H1 (cell line): ENCODE measurements at regions not wholly inside any gene's neighbourhood (a gene's known extent, or its start where the extent isn't known, plus 50 kb on each side); places are given as distances from the start of the nearest gene placed in this dataset.

ENCODE experiments used
- CTCF ChIA-PET: fragments of 300-600 bp; sonication (Branson Sonifier 250); formaldehyde crosslinking; loops from one replicate; lab custom pipeline; 2021; ENCODE audit not compliant: partially characterized antibody; lab: Charles Lee
- POLR2A ChIA-PET: fragments of 300-600 bp; sonication (Branson Sonifier 250); formaldehyde crosslinking; loops from one replicate; lab custom pipeline; 2021; ENCODE audit warnings: inconsistent platforms; ENCODE audit not compliant: partially characterized antibody; lab: Charles Lee
- DNase-seq, 2 experiments: peaks; one replicate each; pipeline versions ENCODE4 v3.0.0 to v3.0.0-alpha.2; 2010 to 2022; ENCODE audit warnings: low spot score in 2 of 2, low read depth in 1 of 2, mixed read lengths in 1 of 2
- FAIRE-seq: peaks from 2 replicates; lab custom pipeline; 2011; peaks lifted over from hg19 to GRCh38; lab: Jason Lieb, UNC
- H2AFZ ChIP-seq: 2 replicates; pipeline ENCODE4 v1.8.1; 2012; ENCODE audit warnings: low read length, inconsistent platforms
- H2AK5ac ChIP-seq: 2 replicates; pipeline ENCODE4 v1.6.1; 2013; ENCODE audit warnings: low read depth, low read length
- H2BK120ac ChIP-seq: replicated peaks from 2 replicates; pipeline ENCODE3; 2013; ENCODE audit warnings: low read depth, low read length, inconsistent platforms
- H2BK12ac ChIP-seq: 2 replicates; pipeline ENCODE4 v1.6.1; 2013; ENCODE audit warnings: low read depth, low read length
- H2BK15ac ChIP-seq: 2 replicates; pipeline ENCODE4 v1.6.1; 2013; ENCODE audit warnings: low read length
- H2BK20ac ChIP-seq: 2 replicates; pipeline ENCODE4 v1.6.1; 2013; ENCODE audit warnings: low read length
- H2BK5ac ChIP-seq: 2 replicates; pipeline ENCODE4 v1.6.1; 2013; ENCODE audit warnings: low read depth, low read length
- H3K14ac ChIP-seq: 2 replicates; pipeline ENCODE4 v1.6.1; 2013; ENCODE audit warnings: inconsistent platforms; ENCODE audit not compliant: insufficient read length
- H3K18ac ChIP-seq: 2 replicates; pipeline ENCODE4 v1.6.1; 2013; ENCODE audit warnings: low read length; ENCODE audit errors: extremely low read depth
- H3K23ac ChIP-seq: 2 replicates; pipeline ENCODE4 v1.6.1; 2013; ENCODE audit warnings: inconsistent platforms; ENCODE audit not compliant: insufficient read length
- H3K23me2 ChIP-seq: 2 replicates; pipeline ENCODE4 v1.6.1; 2013; ENCODE audit warnings: low read depth, low read length
- H3K27ac ChIP-seq: 2 replicates; pipeline ENCODE4 v1.6.1; 2011; ENCODE audit warnings: low read depth, low read length, inconsistent platforms
- H3K27me3 ChIP-seq, 4 experiments: replicated peaks in 1 of 4; 1 replicate in 1 of 4; 2 replicates in 3 of 4; pipeline versions ENCODE4 v1.6.1 to v1.8.1; 2011 to 2013; ENCODE audit warnings: low read length in 3 of 4, mild to moderate bottlenecking in 3 of 4, inconsistent platforms in 2 of 4, mixed read lengths in 2 of 4, moderate library complexity in 1 of 4; ENCODE audit not compliant: control insufficient read depth in 3 of 4, insufficient read depth in 3 of 4; ENCODE audit errors: extremely low read depth in 1 of 4
- H3K36me3 ChIP-seq, 4 experiments: 2 replicates each; pipeline versions ENCODE4 v1.6.1 to v1.8.1; 2011 to 2013; ENCODE audit warnings: mild to moderate bottlenecking in 4 of 4, low read length in 3 of 4, moderate library complexity in 2 of 4, control low read depth in 1 of 4, inconsistent platforms in 1 of 4; ENCODE audit not compliant: insufficient read depth in 4 of 4, control insufficient read depth in 2 of 4
- H3K4ac ChIP-seq: replicated peaks from 2 replicates; pipeline ENCODE3; 2013; ENCODE audit warnings: low read length, low read depth, mixed read lengths, inconsistent platforms; ENCODE audit not compliant: insufficient read length
- H3K4me1 ChIP-seq, 4 experiments: replicated peaks in 1 of 4; 1 replicate in 1 of 4; 2 replicates in 3 of 4; pipeline versions ENCODE4 v1.6.1 to v1.8.1; 2011 to 2013; ENCODE audit warnings: low read length in 3 of 4, inconsistent platforms in 2 of 4, mixed read lengths in 1 of 4; ENCODE audit not compliant: insufficient read depth in 4 of 4, control insufficient read depth in 3 of 4
- H3K4me2 ChIP-seq, 2 experiments: 2 replicates each; pipeline versions ENCODE4 v1.6.1 to v1.8.1; 2011 to 2013; ENCODE audit warnings: low read depth in 2 of 2, low read length in 2 of 2, control low read depth in 1 of 2, inconsistent platforms in 1 of 2, mild to moderate bottlenecking in 1 of 2; ENCODE audit not compliant: insufficient read depth in 1 of 2
- H3K4me3 ChIP-seq, 4 experiments: fragments of 200-600, 300-600 bp in 1 of 4; sonication (generic), shearing (Covaris generic), sonication (Bioruptor Twin) in 1 of 4; 2 replicates each; pipeline versions ENCODE4 v1.5.1 to v1.8.1; 2011 to 2016; ENCODE audit warnings: low read length in 4 of 4, low read depth in 3 of 4, control low read depth in 2 of 4, inconsistent platforms in 2 of 4, mild to moderate bottlenecking in 2 of 4, mixed read lengths in 1 of 4, moderate library complexity in 1 of 4; ENCODE audit not compliant: insufficient read depth in 2 of 4; ENCODE audit errors: extremely low read depth in 1 of 4
- H3K56ac ChIP-seq: replicated peaks from 2 replicates; pipeline ENCODE3; 2013; ENCODE audit warnings: low read depth, mild to moderate bottlenecking, mixed read lengths, low read length, inconsistent platforms; ENCODE audit not compliant: insufficient read length
- H3K79me1 ChIP-seq: 2 replicates; pipeline ENCODE4 v1.6.1; 2013; ENCODE audit warnings: low read depth, low read length, control low read depth
- H3K79me2 ChIP-seq, 2 experiments: 2 replicates each; pipeline versions ENCODE4 v1.6.1 to v1.8.1; 2012 to 2013; ENCODE audit warnings: low read length in 2 of 2, mild to moderate bottlenecking in 2 of 2, inconsistent platforms in 1 of 2; ENCODE audit not compliant: insufficient read depth in 2 of 2, control insufficient read depth in 1 of 2
- H3K9ac ChIP-seq, 4 experiments: replicated peaks in 1 of 4; 1 replicate in 1 of 4; 2 replicates in 3 of 4; pipeline versions ENCODE4 v1.6.1 to v1.8.1; 2011 to 2013; ENCODE audit warnings: low read depth in 3 of 4, low read length in 3 of 4, control low read depth in 2 of 4, mild to moderate bottlenecking in 2 of 4, moderate library complexity in 2 of 4, inconsistent platforms in 1 of 4; ENCODE audit errors: extremely low read depth in 1 of 4
- H3K9me3 ChIP-seq, 2 experiments: 2 replicates each; pipeline versions ENCODE4 v1.6.1 to v1.8.1; 2012 to 2013; ENCODE audit warnings: mild to moderate bottlenecking in 2 of 2, moderate library complexity in 2 of 2, control low read depth in 1 of 2, inconsistent platforms in 1 of 2, low read depth in 1 of 2, low read length in 1 of 2, mixed read lengths in 1 of 2; ENCODE audit not compliant: insufficient read depth in 2 of 2
- H4K20me1 ChIP-seq, 2 experiments: replicated peaks in 1 of 2; 2 replicates each; pipeline versions ENCODE3 to v1.8.1; 2011 to 2013; ENCODE audit warnings: inconsistent platforms in 2 of 2, low read length in 2 of 2, mild to moderate bottlenecking in 1 of 2; ENCODE audit not compliant: insufficient read depth in 2 of 2, control insufficient read depth in 1 of 2
- H4K5ac ChIP-seq: 2 replicates; pipeline ENCODE4 v1.6.1; 2013; ENCODE audit warnings: low read length, low read depth, mixed read lengths, inconsistent platforms; ENCODE audit not compliant: insufficient read length
- H4K8ac ChIP-seq: 2 replicates; pipeline ENCODE4 v1.8.0; 2013; ENCODE audit warnings: mild to moderate bottlenecking, moderate library complexity, low read length, inconsistent platforms; ENCODE audit not compliant: insufficient read depth; ENCODE audit errors: extremely low read depth
- H4K91ac ChIP-seq: replicated peaks from 2 replicates; pipeline ENCODE3; 2013; ENCODE audit warnings: low read length, mixed read lengths, inconsistent platforms; ENCODE audit not compliant: insufficient read length
- ASH2L ChIP-seq: fragments of 200-600, 300-600 bp; sonication (generic); IDR thresholded peaks from one replicate; pipeline ENCODE4 v1.7.1; 2017; ENCODE audit warnings: low read length
- BRCA1 ChIP-seq: IDR thresholded peaks from 2 replicates; pipeline ENCODE4 v1.6.1; 2012; ENCODE audit warnings: low read depth, low read length, improper control_type of control experiment
- CHD1 ChIP-seq: IDR thresholded peaks from 2 replicates; pipeline ENCODE4 v1.6.1; 2012; ENCODE audit warnings: low read depth, low read length, improper control_type of control experiment
- FOSL1 ChIP-seq: IDR thresholded peaks from 2 replicates; pipeline ENCODE4 v1.6.1; 2011; ENCODE audit warnings: mild to moderate bottlenecking, low read depth, low read length, moderate library complexity; ENCODE audit not compliant: insufficient read depth
- KDM1A ChIP-seq: fragments of 200-600, 300-600 bp; sonication (generic); IDR thresholded peaks from 2 replicates; pipeline ENCODE4 v1.7.1; 2016; ENCODE audit warnings: mild to moderate bottlenecking, low read length, borderline replicate concordance
- RBBP5 ChIP-seq: IDR thresholded peaks from 2 replicates; pipeline ENCODE4 v1.7.1; 2012; ENCODE audit warnings: low read depth, mild to moderate bottlenecking, inconsistent platforms, low read length, moderate library complexity, borderline replicate concordance
- RFX5 ChIP-seq: IDR thresholded peaks from 2 replicates; pipeline ENCODE4 v1.6.1; 2011; ENCODE audit warnings: low read depth, low read length, improper control_type of control experiment, borderline replicate concordance
- SP1 ChIP-seq: IDR thresholded peaks from 2 replicates; pipeline ENCODE4 v1.6.1; 2011; ENCODE audit warnings: low read depth, low read length
- SRF ChIP-seq: IDR thresholded peaks from 2 replicates; pipeline ENCODE4 v1.6.1; 2011; ENCODE audit warnings: mild to moderate bottlenecking, low read depth, low read length, moderate library complexity
- USF2 ChIP-seq: IDR thresholded peaks from 2 replicates; pipeline ENCODE4 v1.6.1; 2011; ENCODE audit warnings: low read length, improper control_type of control experiment
- YY1 ChIP-seq: IDR thresholded peaks from 2 replicates; pipeline ENCODE4 v1.6.1; 2011; ENCODE audit warnings: low read depth, mild to moderate bottlenecking, low read length
- WGBS, 2 experiments: shearing (Covaris generic) in 1 of 2; methylation state at CpG; one replicate each; pipeline versions ENCODE4 v1.1.6 to v1.1.7; 2013 to 2015; ENCODE audit warnings: low lambda C conversion rate in 2 of 2, mixed read lengths in 2 of 2, inconsistent platforms in 1 of 2, low coverage in 1 of 2, missing lambda C conversion rate in 1 of 2; ENCODE audit not compliant: insufficient replicate concordance in 2 of 2, insufficient coverage in 1 of 2, insufficient read length in 1 of 2; ENCODE audit errors: extremely low coverage in 1 of 2, missing lambda C conversion rate in 1 of 2; 5-methylcytosine and 5-hydroxymethylcytosine counted together

GRCh38 chr2:21251216-21251980 is 127.6 kb downstream of the TDRD15 start:
- H3K56ac ChIP-seq: no peak overlapping the region
- no peak for DNase-seq

More at GRCh38 chr2:21251216-21251980, 127.6 kb downstream of the TDRD15 start:
- no peak overlapping the region for H3K14ac ChIP-seq
- H2AFZ ChIP-seq: no peak overlapping the region
- no peaks in the 10 kb centered on the region for H3K79me2 ChIP-seq
- H3K4me1 ChIP-seq: peaks cover 0 to 3% (median under 1%) of the 10 kb centered on the region in 4 experiments; a peak in 2 of 7 replicates
- no peak overlapping the region for H2BK15ac ChIP-seq
- no peak overlapping the region for H3K9ac ChIP-seq
- H2AK5ac ChIP-seq: no peak overlapping the region
- no peak overlapping the region for H3K18ac ChIP-seq
- no peak overlapping the region for H3K4me3 ChIP-seq
- no peaks in the 10 kb centered on the region for H4K20me1 ChIP-seq
- no peak overlapping the region for H4K8ac ChIP-seq
- H2BK20ac ChIP-seq: no peak overlapping the region
- H3K79me1 ChIP-seq: no peaks in the 10 kb centered on the region
- no peak overlapping the region for H3K4ac ChIP-seq
- H3K23ac ChIP-seq: no peak overlapping the region
- no peak overlapping the region for H2BK120ac ChIP-seq
- no peak overlapping the region for H2BK5ac ChIP-seq
- ChIA-PET POLR2A (no interaction called here), CTCF (interaction anchor here (0.8 to 5.1 kb wide), 2 partner anchors 49 to 66 kb away, joined by 3 to 21 read pairs; no protein-coding TSS in a partner anchor)
- H3K23me2 ChIP-seq: no peaks in the 10 kb centered on the region
- WGBS, 2 experiments: 85% methylated on average over 5 of the region's 5 CpGs; no CpG with 5 or more reads in 1 of the 2 experiments
- no peak for FAIRE-seq
- no peaks in the 10 kb centered on the region for H3K27me3 ChIP-seq
- H4K5ac ChIP-seq: no peak overlapping the region
- no peaks in the 10 kb centered on the region for H3K36me3 ChIP-seq
- H2BK12ac ChIP-seq: no peak overlapping the region
- H3K27ac ChIP-seq: no peak overlapping the region
- TF ChIP-seq SP1: no peak
- TF ChIP-seq YY1: no peak
- TF ChIP-seq BRCA1: no peak
- TF ChIP-seq USF2: no peak
- TF ChIP-seq KDM1A: no peak
- no peak for TF ChIP-seq ASH2L
- no peak for TF ChIP-seq FOSL1
- TF ChIP-seq RBBP5: no peak
- no peak for TF ChIP-seq SRF
- no peak for TF ChIP-seq CHD1
- TF ChIP-seq RFX5: no peak
- TF ChIP-seq, all 59 proteins: peak for 0
- Histone ChIP-seq H3K9me3 (no peaks in the 10 kb centered on the region), H4K91ac (no peak overlapping the region), H3K4me2 (no peak overlapping the region)
